ENCODE measurements at regions not wholly inside any gene's neighbourhood (a gene's known extent, or its start where the extent isn't known, plus 50 kb on each side); places are given as distances from the start of the nearest gene placed in this dataset.

DNA sequence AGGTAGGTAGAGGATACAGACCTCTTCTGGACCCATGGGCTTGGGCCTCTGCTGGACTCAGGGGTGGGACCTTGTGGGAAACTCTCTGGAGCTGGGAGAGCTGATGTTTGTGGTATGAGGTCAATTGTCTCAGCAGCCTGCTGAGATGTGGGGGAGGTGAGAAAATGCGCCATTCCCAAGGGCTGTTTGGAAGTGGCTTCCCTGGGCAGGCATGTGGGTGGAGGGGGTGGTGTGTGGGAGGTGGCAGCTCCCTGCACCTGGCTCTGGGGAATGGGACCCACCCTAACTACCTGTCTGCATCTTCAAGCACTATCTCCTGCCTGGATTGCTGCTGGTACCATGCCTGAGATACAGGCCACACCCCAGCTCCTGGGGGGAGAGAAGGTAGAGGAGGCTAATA is 97.4 kb upstream of the THY1 start:
- DNase-seq = no peak

DNA sequence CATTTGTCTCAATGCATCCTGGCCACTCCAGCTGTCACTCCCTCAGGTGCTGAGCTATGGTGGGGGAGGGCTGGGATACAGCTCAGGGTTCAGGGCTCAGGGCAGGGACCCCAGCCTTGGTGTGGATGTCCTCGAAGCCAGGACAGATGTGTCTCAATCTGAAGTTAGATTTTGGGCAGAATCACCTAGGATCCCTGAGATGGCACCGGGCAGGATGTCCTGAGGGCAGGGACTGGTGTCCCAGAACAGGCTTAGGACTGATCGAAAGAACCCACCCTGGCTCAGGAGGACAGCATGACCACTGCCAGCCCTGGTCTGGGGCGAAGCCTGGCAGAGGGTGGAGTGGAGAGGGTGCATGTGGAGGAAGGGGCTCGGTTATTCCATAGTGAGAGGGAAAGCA is 96.8 kb upstream of the THY1 start:
- no peak for DNase-seq

DNA sequence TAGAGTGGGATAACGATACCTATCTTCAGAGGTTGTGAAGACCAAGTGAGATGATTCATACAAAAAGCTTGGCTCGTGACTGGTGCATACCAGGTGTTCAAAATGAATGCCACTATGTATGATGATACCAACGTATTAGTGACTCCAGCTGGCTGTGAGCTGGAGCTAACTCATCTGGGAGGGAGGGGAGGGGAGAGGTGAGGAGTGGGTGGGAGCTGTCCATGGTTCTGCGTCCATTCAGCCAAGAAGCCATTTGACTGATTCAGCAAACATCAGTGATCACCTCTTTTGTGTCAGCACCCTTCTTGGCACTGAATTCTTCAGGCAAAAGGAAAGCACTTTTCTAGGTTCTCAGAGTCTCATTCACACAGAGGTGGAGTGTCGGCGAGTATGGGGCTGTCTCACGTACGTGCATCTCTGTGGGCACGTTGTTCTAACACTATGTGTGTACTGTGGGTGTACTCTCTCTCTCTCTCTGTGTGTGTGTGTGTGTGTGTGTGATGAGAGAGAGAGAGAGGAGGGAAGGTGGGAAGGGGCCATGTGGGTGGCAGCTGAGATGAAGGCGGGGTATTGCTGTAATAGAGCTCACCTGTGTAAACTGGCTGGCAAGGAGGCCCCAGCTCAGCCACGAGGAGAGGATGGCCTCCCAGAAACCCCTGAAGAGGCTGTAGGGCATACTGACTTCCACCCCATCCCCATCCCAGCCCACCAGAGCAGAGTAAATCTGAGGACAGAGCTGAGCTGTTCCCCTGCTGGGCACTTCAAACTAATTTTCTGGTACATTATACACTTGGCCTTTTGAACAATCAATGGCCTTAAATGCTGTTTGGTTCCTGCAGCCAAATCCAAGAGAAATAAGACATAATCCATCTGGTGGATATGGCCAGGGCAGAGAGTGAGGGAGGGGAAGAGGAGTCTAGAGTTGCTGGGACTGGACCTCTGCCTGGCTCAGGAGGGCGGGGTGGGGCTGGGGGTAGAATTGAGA is 96.1 kb upstream of the THY1 start:
- peak in 1 of 2 donors; percentile 31 for DNase-seq

DNA sequence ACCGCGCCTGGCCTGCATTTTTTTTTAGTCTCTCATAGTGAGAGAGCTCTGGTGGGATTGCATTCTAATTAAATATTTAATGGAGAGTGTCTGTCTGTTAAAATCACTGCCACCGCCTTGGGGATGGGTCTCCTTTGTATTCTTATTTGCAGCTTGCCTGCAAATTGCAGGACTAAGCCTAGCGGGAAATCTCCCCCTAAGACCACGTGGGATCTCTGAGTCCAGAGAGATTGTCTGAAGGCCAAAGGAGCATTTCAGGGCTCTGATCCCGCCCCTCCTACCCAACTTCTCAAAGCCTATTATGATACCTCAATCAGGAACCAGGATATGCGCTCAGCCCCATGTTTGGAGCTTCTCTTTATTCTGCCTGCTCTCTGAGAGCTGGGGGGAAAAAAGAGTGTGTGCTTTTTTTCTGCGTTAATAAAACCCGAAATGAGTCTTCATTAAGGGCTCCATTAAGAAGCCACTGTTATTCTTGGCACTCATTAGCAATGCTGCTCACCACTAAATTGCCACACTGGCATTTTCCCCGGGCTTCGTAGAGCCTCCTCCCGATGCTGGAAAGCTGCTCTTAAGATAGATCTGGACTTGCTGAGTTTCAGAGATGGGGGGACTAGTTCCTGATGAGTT is 92.9 kb upstream of the THY1 start:
- no peak for DNase-seq

DNA sequence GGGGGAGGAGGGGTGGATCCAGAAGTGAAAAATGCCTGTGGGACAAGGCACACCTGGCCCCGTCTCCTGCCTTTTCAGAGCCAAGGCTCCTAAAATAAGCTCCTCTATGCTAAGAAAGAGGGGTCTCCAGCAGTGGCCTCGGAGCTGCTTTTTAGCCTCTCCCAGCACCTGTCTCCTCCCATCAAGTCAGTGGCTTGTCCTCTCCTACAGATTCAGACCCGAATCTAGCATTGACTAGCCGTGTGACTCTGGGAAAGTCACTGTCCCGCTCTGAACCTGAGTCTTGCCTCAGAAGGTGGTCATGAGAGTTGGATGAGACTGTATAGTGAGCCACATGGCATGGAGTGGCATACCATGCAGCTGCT is 90.8 kb upstream of the THY1 start:
- DNase-seq = no peak

DNA sequence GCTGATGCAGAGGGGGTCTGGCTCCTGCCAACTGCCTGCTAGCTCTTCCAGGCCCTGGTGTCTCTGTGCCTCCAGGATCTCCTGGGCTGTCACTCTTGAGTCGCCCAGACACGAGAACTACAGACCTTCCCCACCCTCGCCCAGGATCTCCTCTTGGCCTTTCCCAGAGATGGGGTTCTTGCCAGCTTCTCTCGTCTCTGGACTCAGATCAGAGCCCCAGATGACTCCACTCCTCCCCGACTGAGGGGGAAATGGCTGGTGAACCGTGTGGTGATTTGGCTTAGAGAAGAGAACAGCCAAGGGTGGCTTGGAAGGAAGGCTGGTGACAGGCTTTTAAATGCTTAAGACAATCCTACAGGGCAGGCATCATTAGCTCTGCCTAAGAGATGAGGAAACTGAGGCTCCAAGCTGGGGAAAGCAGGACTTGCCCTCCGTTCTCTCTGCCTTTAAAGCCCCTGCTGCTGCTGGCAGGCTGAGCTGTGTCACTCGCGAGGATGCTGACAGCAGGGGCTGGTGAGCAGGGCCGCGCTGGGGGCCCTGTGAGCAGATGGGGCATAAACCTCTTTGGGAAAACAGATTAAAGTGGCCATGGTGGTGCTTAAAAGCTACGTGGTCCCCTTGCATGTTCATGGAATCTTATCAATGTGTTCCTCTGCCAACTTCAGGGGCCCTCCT is 90.3 kb upstream of the THY1 start:
- DNase-seq = no peak

DNA sequence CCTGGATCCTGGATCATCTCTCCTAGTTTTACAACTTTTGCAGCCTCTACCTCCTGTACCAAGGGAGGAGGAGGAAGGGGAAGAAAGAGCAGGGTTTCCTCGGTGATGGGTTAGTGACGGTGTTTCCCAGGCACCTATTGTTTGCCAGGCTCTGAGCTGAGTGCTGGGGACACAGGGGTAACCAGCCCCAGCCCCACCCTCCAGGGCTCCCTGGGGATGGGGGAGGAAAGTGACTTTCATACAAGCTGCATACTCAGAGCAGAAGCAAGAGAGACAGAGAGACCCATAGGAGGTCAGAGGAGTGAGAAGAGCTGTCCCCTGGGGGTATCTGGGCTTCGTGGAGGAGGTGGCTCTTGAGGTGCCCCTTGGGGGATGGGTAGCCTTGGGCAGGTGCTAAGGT is 89.4 kb upstream of the THY1 start:
- no peak for DNase-seq

DNA sequence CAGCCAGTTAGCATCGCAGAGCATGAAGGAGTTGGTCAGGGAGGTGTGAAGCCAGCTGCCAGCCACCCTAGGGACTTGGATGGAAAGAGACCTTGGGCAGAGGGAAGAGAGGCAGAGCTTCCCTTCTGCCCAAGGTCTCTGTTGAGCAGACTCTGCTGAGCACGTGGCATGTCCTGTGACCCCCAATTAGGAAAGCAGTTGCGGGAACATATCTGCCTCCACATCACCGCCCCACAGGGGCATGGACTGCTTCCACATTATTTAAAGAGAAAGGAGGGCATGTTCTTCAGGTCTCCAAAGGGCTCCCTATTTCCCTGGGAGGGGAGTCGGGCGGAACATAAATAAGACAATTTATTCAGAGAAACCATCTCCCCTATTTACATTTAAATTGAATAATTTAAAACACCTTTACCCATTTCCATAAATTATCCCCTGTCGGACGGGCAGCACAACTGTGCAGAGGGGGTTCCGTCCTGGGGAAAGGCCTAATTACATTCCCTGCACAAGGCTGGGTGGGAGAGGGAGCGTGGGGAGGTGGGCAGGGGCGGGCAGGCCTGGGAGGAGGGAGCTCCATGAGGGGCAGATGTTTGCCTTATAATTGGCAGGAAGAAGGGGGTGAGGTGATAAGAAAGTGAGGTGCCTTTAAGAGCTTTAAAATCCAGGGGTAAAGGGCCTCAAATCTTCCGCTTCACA is 88.8 kb upstream of the THY1 start:
- DNase-seq = peak; percentile 23 to 56

DNA sequence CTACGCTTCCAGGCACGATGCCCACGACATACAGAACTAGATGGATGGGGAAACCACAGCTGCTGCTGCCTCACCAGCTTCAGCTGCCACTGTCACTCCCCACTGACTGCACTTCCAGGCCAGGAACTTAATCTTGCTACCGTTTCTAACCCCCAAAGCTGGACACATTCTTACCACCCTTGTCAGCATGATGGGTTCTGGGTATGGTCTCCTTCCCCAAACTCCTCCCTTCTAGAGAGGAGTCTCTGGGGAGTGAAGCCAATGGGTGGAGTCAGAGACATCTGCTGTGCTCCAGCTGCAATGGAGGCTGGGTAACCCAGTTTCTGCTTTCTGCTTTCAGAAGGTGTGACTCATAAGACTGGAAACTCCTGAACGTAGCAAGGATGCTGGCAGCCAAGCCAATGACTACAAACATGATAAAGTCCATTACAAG is 87.0 kb upstream of the THY1 start:
- DNase-seq = peak; percentile 95 to 98

DNA sequence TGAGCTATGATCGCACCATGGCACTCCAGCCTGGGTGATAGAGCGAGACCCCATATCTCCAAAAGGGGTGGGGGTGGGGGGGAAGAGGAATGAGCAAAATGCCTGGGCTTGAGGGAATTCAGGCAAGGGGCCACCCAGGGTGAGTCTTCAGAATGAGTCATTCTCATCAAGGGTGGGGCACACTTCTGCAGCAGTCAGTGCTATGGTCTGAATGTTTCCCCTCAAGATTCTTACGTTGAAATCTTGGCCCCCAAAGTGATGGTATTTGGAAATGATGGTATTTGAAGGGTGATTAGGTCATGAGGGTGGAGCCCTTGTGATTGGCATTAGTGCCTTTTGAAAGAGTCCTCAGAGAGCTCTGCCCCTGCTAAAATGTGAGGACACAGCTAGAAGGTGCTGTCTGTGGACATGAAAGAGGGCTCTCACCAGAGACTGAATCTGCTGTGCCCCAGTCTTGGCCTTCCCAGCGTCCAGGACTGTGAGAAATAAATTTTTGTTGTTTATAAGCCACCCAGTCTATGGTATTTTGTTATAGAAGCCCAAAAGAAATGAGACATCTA is 86.4 kb upstream of the THY1 start:
- DNase-seq = peak; percentile 71 to 73

DNA sequence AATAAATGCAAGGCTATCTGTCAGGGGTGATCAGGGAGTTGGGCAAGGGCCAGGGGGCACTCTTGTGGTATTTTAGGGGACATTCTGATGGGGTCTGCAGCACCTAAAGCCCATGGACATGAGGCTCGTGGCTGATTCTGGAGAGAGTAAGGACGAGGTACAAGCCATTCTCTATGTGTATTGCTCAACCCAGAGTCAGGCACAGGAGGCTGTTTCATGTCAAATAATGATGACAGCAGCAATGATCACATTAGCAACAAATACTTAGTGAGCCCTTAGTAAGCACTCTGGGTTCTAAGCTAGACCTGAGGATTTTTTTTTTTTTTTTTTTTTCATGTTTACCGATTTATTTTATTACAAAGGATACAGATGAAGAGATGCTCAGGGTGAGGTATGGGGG is 83.5 kb upstream of the THY1 start:
- DNase-seq = no peak

DNA sequence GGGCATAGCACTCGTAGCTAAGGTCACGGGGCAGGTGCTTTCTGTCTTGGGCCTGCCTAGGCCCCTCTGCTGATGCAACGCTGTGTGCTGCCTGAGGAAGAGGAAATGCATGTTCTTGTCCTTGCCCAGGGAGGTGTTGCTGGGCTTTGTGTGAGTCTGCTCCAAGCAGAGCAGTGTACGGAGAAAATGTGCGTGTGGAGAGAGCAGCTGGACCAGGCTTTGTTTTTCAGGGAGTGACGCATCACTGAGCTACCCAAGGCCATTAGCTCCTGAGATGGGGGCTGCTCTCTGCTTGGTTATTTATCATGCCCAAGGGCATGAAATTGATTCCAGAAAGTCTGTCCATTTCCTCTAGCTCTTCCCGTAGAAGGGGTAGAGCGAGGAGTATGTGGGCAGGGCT is 82.9 kb upstream of the THY1 start:
- no peak for DNase-seq

DNA sequence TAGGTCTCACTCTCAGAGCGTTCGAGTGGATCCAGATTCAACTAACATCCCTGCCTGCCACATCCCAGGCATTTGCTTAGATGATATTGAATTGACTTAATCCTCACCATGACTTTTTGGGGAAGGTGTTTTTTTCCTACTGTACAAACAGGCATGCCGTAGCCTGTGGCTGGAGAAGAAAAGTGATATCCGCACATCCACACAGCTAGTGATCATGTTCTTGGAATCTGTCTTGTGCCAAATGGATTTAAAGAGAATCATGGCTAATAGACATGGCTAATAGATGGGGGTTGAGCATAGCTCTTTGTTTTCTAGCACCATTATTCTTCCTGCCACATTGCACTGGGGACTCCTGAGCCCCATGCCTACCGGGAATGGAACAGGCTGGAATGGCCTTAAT is 82.1 kb upstream of the THY1 start:
- DNase-seq = no peak

DNA sequence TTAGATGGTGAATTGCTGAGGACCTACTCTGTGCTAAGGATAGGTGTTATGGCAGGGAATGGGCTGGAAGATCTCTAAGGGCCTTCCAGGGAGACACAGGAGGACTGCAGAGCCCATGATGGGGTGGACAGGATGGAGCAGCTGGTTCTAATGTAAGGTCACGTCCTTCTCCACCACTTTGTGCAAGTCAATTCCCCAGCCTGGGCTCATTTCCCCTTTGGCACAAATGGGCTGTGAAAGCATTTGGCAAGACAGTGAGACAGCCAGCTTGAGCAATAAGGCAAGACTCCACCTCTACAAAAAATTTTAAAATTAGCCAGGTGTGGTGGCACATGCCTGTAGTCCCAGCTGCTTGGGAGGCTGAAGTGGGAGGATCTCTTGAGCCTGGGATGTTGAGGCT is 81.4 kb upstream of the THY1 start:
- DNase-seq = peak; percentile 33 to 50

DNA sequence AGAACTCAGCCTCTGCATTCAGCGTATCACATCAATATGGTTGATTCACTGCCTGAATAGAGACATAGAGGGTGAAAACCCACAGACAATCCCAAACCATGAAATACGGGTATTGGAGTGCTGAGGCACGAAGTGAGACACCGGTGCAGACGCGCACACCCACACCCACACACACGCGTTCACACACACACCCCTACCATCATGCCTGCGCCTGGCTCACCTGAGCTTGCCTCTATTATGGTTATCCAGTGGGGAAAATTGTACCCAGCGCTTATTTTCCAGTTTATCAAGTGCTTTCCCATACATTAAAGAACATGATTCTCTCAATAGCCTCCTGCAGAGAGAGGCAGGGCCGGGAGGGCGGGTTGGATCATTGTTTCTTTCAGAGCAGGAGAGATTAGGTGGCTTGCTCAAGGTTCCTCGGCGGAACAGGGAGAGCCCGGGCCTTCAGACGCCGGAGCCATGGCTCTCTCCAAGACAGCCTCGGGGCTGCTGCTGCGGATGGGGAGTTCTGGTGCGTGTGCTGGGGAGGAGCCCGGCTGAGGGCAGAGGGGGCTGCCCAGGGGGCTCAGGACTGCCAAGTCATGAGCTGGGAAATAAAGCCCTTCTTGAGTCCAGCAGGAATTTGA is 78.9 kb upstream of the THY1 start:
- DNase-seq = no peak

DNA sequence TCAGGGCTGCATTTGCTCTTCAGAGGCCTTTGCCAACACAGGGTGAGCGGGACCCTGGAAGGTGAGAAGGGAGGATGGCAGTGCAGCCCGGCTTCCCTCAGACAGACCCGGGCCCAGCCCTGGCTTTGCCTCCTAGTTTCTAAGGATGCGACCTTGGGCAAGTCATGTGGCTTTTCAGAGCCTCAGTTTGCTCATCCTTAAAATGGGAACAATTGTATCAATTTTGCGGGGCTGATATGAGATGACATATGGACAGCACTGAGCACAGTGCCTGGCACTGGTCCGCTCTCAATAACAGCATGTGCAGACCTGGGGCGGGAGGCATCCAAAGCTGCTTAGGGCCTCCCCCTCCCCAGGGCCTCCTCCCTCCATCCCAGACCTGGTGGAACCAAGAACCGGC is 74.7 kb upstream of the THY1 start:
- DNase-seq = no peak

DNA sequence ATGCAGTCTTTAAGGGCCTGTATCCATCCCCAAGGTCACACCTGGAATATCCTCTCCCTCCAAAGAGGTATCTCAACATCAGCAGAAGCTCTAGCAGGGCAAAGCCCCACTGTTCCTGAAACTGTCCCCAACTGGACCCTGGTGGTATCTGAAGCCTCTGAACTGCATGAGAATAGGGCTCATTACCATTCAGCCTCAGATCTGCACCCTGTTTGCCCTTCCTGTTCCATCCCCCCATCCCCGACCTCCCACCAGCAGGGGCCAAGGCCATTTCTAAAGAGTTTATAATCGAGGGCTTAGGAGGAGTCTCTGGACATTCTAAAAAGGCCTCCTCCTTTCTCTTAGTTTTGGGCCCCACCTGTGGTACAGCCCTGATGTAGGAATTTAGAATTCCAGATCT is 74.0 kb upstream of the THY1 start:
- no peak for DNase-seq

DNA sequence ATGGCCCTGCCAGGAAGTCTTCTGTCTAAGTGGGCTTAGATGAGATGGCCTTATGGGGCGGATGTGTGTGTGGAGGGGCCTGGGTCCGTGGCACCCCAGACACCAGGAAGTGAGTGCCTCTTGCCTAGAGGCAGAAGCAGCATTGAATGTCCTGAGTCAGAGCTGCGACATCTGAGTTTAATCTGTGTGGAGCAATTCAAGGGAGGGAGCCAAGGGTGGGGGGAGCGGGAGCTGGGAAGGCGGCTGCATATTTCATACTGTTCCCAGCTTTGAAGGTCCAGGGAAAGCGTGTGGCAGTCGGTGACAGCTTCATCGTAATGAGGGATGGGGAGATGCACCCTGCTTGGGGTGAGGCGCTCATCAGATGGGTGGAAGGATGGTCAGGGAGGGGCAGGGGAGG is 73.5 kb upstream of the THY1 start:
- DNase-seq = no peak

DNA sequence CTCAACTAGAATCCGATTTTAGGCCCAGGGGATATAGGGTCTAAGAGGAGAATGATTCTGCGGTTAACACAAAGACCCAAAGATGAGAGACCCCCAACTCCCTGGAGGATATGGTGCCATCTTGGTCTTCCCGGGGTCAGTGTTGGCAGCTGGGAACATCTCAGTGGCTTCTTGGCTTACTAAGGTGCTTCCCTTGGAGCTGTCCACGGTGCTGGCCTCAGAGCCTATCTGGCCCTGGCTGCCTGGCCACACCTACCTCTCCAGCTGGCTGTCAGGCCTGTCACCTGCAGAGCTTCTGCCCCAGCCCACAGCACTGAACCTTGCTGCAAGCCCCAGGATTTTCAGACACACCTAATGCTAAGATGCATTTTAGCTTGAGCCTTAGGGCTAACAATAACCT is 70.7 kb upstream of the THY1 start:
- no peak for DNase-seq

DNA sequence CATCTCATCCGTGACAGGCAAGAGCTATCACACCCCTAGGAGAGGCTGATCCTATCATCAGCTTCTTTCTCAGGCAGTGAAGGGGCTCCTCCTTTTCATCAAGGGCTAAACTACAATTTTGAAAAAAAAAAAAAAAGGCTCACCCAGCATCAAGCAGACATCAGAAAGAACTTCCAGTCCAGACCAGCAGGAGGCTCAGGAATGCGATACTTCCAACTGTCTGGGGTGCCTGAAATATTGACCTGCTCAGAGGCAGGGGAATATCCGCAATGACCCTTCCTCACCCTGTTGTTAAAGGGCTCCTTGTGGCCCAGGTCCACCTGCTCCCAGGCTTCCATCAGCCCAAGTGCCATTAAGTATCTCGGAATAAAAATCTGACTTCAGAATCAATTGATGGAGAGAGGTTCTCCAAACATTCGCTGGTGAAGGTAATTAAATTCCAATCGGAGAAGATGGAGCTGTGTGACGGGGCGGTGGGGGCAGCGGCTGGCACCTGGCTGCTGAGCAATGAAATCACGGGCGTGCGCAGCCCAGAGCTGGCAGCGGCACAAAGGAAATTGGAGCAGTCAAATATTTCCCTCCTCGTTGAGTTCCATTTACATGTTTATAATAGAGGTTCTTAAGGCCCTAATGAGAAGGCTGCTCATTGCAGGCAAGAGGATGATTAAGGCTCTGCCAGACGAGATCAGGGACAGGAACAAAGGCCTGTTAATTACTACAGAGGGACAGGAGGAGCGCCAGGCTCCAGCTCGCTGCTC is 69.0 kb upstream of the THY1 start:
- DNase-seq = peak in 1 of 2 donors; percentile 29

DNA sequence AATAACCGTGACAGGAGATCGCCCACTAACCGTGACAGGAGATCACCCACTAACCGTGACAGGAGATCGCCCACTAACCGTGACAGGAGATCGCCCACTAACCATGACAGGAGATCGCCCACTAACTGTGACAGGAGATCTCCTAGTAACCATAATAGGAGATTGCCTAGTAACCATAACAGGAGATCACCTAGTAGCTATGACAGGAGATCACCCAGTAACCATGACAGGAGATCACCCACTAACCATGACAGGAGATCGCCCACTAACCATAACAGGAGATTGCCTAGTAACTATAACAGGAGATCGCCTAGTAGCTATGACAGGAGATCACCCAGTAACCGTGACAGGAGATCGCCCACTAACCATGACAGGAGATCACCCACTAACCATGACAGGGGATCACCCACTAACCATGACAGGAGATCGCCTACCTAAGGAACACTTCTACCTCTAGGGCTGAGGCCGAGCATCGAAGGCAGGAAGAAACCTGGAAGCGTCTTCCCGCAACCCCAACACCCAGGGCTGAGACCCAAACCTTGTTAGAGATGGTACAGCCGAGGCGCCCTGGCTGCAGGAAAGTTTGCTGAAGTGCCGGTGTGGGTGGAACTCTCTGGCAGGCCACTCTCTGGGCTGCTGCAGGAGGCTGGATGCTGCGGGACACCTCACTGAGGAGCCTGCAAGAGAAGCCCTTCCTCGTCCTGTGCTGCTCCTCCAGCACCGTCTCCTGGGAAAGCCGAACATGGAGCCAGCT is 67.5 kb upstream of the THY1 start:
- DNase-seq = no peak
